IMR-90 (cell line): ENCODE measurements at regions not wholly inside any gene's neighbourhood (a gene's known extent, or its start where the extent isn't known, plus 50 kb on each side); places are given as distances from the start of the nearest gene placed in this dataset.

Experiments
- ATAC-seq: fragments of 200-7000 bp; cut with Tn5 transposase; 2 replicates; pipeline ENCODE4 v1.9.1; 2020; ENCODE audit warnings: low read depth, mild to moderate bottlenecking, moderate library complexity
- BruUV-seq: library from RNA; stranded (reverse); fragments of 400-500 nt; replicated peaks from 2 replicates; lab custom pipeline; 2021; lab: Mats Ljungman, UMichigan
- CTCF ChIA-PET: fragments of 300-600 bp; formaldehyde crosslinking; extraction: SDS; loops from one replicate; lab custom pipeline; 2021; ENCODE audit warnings: antibody characterized with exemption; lab: Yijun Ruan, JAX
- POLR2A ChIA-PET: fragments of 300-600 bp; sonication (Branson Sonifier 250); formaldehyde crosslinking; loops from one replicate; lab custom pipeline; 2022; ENCODE audit warnings: antibody characterized with exemption; ENCODE audit not compliant: unreplicated experiment; lab: Charles Lee
- DNase-seq: peaks from one replicate; pipeline ENCODE4 v3.0.0; 2013
- H2AFZ ChIP-seq: replicated peaks from 2 replicates; pipeline ENCODE3; 2013; ENCODE audit warnings: low read length, mild to moderate bottlenecking; ENCODE audit not compliant: poor library complexity
- H2AK5ac ChIP-seq: 2 replicates; pipeline ENCODE4 v1.6.1; 2013; ENCODE audit warnings: low read depth, low read length, inconsistent platforms
- H2AK9ac ChIP-seq: replicated peaks from 2 replicates; pipeline ENCODE3; 2013; ENCODE audit warnings: mild to moderate bottlenecking, low read depth, low read length, moderate library complexity; ENCODE audit not compliant: poor library complexity
- H2BK120ac ChIP-seq: 2 replicates; pipeline ENCODE4 v1.6.1; 2013; ENCODE audit warnings: low read depth, low read length, inconsistent platforms
- H2BK15ac ChIP-seq: 3 replicates; pipeline ENCODE4 v1.6.1; 2013; ENCODE audit warnings: low read depth, low read length, inconsistent platforms
- H2BK20ac ChIP-seq: 2 replicates; pipeline ENCODE4 v1.6.1; 2013; ENCODE audit warnings: low read depth, mild to moderate bottlenecking, inconsistent platforms, low read length, moderate library complexity
- H2BK5ac ChIP-seq: 2 replicates; pipeline ENCODE4 v1.6.1; 2013; ENCODE audit warnings: mild to moderate bottlenecking, low read depth, low read length, inconsistent platforms; ENCODE audit not compliant: poor library complexity, severe bottlenecking
- H3K14ac ChIP-seq: replicated peaks from 2 replicates; pipeline ENCODE4 v1.6.1; 2013; ENCODE audit warnings: low read depth, low read length, inconsistent platforms
- H3K18ac ChIP-seq: 2 replicates; pipeline ENCODE4 v1.6.1; 2013; ENCODE audit warnings: low read depth, low read length, control low read depth
- H3K23ac ChIP-seq: 2 replicates; pipeline ENCODE4 v1.6.1; 2013; ENCODE audit warnings: low read depth, low read length, inconsistent platforms
- H3K27ac ChIP-seq: 2 replicates; pipeline ENCODE4 v1.5.1; 2013; ENCODE audit warnings: mild to moderate bottlenecking, control low read depth, low read length; ENCODE audit not compliant: insufficient read depth
- H3K27me3 ChIP-seq: 2 replicates; pipeline ENCODE4 v1.6.1; 2013; ENCODE audit warnings: low read length; ENCODE audit not compliant: control insufficient read depth, insufficient read depth
- H3K36me3 ChIP-seq: 2 replicates; pipeline ENCODE4 v1.6.1; 2013; ENCODE audit warnings: low read length, mixed read lengths; ENCODE audit not compliant: control insufficient read depth, insufficient read depth
- H3K4ac ChIP-seq: 2 replicates; pipeline ENCODE4 v1.6.1; 2013; ENCODE audit warnings: low read depth, low read length, inconsistent platforms
- H3K4me1 ChIP-seq: 2 replicates; pipeline ENCODE4 v1.6.1; 2013; ENCODE audit warnings: low read length, mixed read lengths; ENCODE audit not compliant: control insufficient read depth, insufficient read depth
- H3K4me2 ChIP-seq: 2 replicates; pipeline ENCODE4 v1.6.1; 2013; ENCODE audit warnings: low read depth, mild to moderate bottlenecking, control low read depth, low read length, moderate library complexity
- H3K4me3 ChIP-seq: 2 replicates; pipeline ENCODE4 v1.5.1; 2013; ENCODE audit warnings: low read depth, mild to moderate bottlenecking, control low read depth, low read length, moderate library complexity; ENCODE audit not compliant: insufficient read depth
- H3K56ac ChIP-seq: 2 replicates; pipeline ENCODE4 v1.6.1; 2013; ENCODE audit warnings: low read length, inconsistent platforms; ENCODE audit not compliant: insufficient read depth; ENCODE audit errors: extremely low read depth
- H3K79me1 ChIP-seq, 2 experiments: 2 replicates each; pipeline ENCODE4 v1.6.1; 2013; ENCODE audit warnings: low read length in 2 of 2, inconsistent platforms in 1 of 2, low read depth in 1 of 2
- H3K9ac ChIP-seq: 2 replicates; pipeline ENCODE4 v1.6.1; 2013; ENCODE audit warnings: low read depth, low read length, control low read depth
- H3K9me1 ChIP-seq: 2 replicates; pipeline ENCODE4 v1.6.1; 2013; ENCODE audit warnings: low read length, inconsistent platforms; ENCODE audit not compliant: insufficient read depth
- H3K9me3 ChIP-seq: 2 replicates; pipeline ENCODE4 v1.6.1; 2013; ENCODE audit warnings: low read length; ENCODE audit not compliant: control insufficient read depth, insufficient read depth
- H4K20me1 ChIP-seq: 2 replicates; pipeline ENCODE4 v1.6.1; 2013; ENCODE audit warnings: low read length, inconsistent platforms; ENCODE audit not compliant: insufficient read depth
- H4K5ac ChIP-seq: 2 replicates; pipeline ENCODE4 v1.6.1; 2013; ENCODE audit warnings: mild to moderate bottlenecking, low read depth, low read length, control low read depth
- H4K8ac ChIP-seq, 2 experiments: 2 replicates each; pipeline ENCODE4 v1.6.1; 2013; ENCODE audit warnings: low read depth in 2 of 2, low read length in 2 of 2, control low read depth in 1 of 2, inconsistent platforms in 1 of 2
- H4K91ac ChIP-seq: 2 replicates; pipeline ENCODE4 v1.6.1; 2013; ENCODE audit warnings: low read depth, low read length, inconsistent platforms; ENCODE audit not compliant: insufficient read depth
- BHLHE40 ChIP-seq: fragments of 150-350 bp; IDR thresholded peaks from 2 replicates; pipeline ENCODE4 v1.6.1; 2016; ENCODE audit warnings: mild to moderate bottlenecking, low read depth, low read length
- CEBPB ChIP-seq: IDR thresholded peaks from 2 replicates; pipeline ENCODE4 v1.6.1; 2012; ENCODE audit warnings: low read depth, low read length, improper control_type of control experiment
- CHD1 ChIP-seq: IDR thresholded peaks from 2 replicates; pipeline ENCODE4 v1.6.1; 2012; ENCODE audit warnings: low read depth, low read length, improper control_type of control experiment
- FOS ChIP-seq: fragments of 150-350 bp; IDR thresholded peaks from 2 replicates; pipeline ENCODE4 v1.6.1; 2016; ENCODE audit warnings: low read depth, low read length
- MAFK ChIP-seq: IDR thresholded peaks from 2 replicates; pipeline ENCODE4 v1.6.1; 2012; ENCODE audit warnings: low read depth, low read length, improper control_type of control experiment
- MAZ ChIP-seq: IDR thresholded peaks from 2 replicates; pipeline ENCODE4 v1.6.1; 2012; ENCODE audit warnings: low read depth, mild to moderate bottlenecking, low read length, improper control_type of control experiment, moderate library complexity, borderline replicate concordance
- MXI1 ChIP-seq: IDR thresholded peaks from 2 replicates; pipeline ENCODE4 v1.6.1; 2012; ENCODE audit warnings: low read depth, mild to moderate bottlenecking, low read length, moderate library complexity, borderline replicate concordance
- NFE2L2 ChIP-seq: fragments of 150-350 bp; IDR thresholded peaks from 2 replicates; pipeline ENCODE4 v1.6.1; 2016; ENCODE audit warnings: low read depth, mild to moderate bottlenecking, low read length
- POLR2A ChIP-seq: IDR thresholded peaks from 2 replicates; pipeline ENCODE4 v1.6.1; 2012; ENCODE audit warnings: mild to moderate bottlenecking, low read depth, low read length
- RAD21 ChIP-seq: IDR thresholded peaks from 2 replicates; pipeline ENCODE4 v1.6.1; 2012; ENCODE audit warnings: low read length, improper control_type of control experiment
- RCOR1 ChIP-seq: IDR thresholded peaks from 2 replicates; pipeline ENCODE4 v1.6.1; 2012; ENCODE audit warnings: mild to moderate bottlenecking, low read length, improper control_type of control experiment; ENCODE audit not compliant: insufficient replicate concordance
- RFX5 ChIP-seq: IDR thresholded peaks from 2 replicates; pipeline ENCODE4 v1.8.0; 2012; ENCODE audit warnings: low read depth, mild to moderate bottlenecking, low read length, moderate library complexity
- SMC3 ChIP-seq: fragments of 150-350 bp; IDR thresholded peaks from 2 replicates; pipeline ENCODE4 v1.6.1; 2016; ENCODE audit warnings: low read depth, mild to moderate bottlenecking, antibody characterized with exemption, low read length, moderate library complexity
- WGBS, 2 experiments: methylation state at CpG; one replicate each; pipeline versions ENCODE4 v1.1.5 to v1.1.7; 2013; ENCODE audit warnings: missing lambda C conversion rate in 2 of 2; ENCODE audit not compliant: insufficient read length in 1 of 2; ENCODE audit errors: extremely low coverage in 2 of 2; 5-methylcytosine and 5-hydroxymethylcytosine counted together
- dilution Hi-C: fragments of 300-500 bp; cut with HindIII; formaldehyde crosslinking; loops from one replicate; pipeline ENCODE4 v1.14.3; 2018; ENCODE audit warnings: low sequenced_read_pairs; ENCODE audit not compliant: unreplicated experiment
- in situ Hi-C: fragments of 300-500 bp; cut with MboI; formaldehyde crosslinking; loops from 3 replicates; pipeline ENCODE4 v1.14.3; 2019; ENCODE audit warnings: low sequenced_read_pairs, inconsistent platforms, mixed read lengths
- intact Hi-C: fragments of 100-400 bp; cut with micrococcal nuclease; formaldehyde crosslinking; loops from 2 replicates; pipeline ENCODE4 v1.10.0; 2022
- TF ChIP-seq, protein P1 (sequence below): conservative IDR thresholded peaks from 2 replicates; pipeline ENCODE4 v1.5.1; 2012; ENCODE audit warnings: mild to moderate bottlenecking, low read depth, low read length, improper control_type of control experiment
- TF ChIP-seq, protein P2 (sequence below): fragments of 150-350 bp; IDR thresholded peaks from 2 replicates; pipeline ENCODE4 v1.6.1; 2017; ENCODE audit warnings: mild to moderate bottlenecking, antibody characterized with exemption, low read length, low read depth
- TF ChIP-seq, protein P3 (sequence below): fragments of 150-350 bp; IDR thresholded peaks from 2 replicates; pipeline ENCODE4 v1.6.1; 2016; ENCODE audit warnings: low read depth, mild to moderate bottlenecking, low read length, moderate library complexity, borderline replicate concordance

DNA sequence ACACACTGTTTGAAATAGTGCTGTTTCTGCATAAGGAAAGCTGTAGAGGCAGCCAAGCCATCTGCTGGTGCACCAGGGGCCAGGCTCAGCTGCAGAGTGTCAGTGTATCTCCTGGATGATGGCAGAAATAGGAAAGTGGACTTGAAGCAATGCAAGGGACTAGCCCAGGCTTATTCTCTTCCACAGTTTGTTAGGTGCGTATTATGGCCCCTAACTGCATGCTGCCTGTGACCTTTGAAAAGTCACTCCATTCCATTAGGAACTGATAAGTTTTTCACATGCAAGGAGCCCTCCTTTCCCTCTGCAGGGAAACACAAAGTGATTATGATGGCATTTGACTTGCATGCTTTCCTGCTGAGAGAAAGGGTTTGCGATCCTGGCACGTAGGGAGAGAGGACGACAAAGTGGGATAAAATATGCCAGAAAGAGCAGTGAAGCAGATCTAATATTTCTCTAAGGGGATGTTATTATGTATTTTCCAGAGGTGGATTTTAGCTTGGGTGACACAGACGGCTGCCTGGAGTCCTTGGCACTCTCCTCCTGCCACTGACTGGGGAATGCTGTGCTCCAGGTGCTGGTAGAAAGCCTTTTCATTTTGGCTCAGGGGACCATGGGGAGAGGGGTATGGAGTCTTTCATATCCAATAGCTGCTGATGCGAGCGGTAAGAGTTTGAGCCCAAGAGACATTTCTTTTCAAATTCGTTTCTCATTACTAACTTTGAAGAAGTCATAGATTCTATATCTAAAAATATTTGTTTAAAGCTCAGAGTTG, 402.1 kb upstream of the B3GALT2 start:
- Histone ChIP-seq H3K79me1 (no peaks in the 10 kb centered on the region), H3K4me2 (no peak overlapping the region), H3K9ac (no peak overlapping the region), H2AK5ac (no peak overlapping the region), H2BK120ac (no peak overlapping the region), H2BK5ac (no peak overlapping the region), H3K27me3 (no peaks in the 10 kb centered on the region), H3K56ac (no peak overlapping the region), H3K4me3 (no peak overlapping the region), H4K20me1 (no peaks in the 10 kb centered on the region), H3K23ac (no peak overlapping the region), H3K14ac (no peak overlapping the region), H3K4me1 (no peaks in the 10 kb centered on the region; the same call in 1 of the 2 replicates), H2BK15ac (no peak overlapping the region), H3K9me1 (no peaks in the 10 kb centered on the region), H4K91ac (no peak overlapping the region), H4K8ac (no peak overlapping the region), H2AK9ac (no peak overlapping the region), H3K4ac (no peak overlapping the region), H3K18ac (no peak overlapping the region), H3K9me3 (no peaks in the 10 kb centered on the region), H4K5ac (no peak overlapping the region), H2AFZ (no peak overlapping the region), H3K36me3 (no peaks in the 10 kb centered on the region), H2BK20ac (no peak overlapping the region), H3K27ac (no peak overlapping the region)
- in situ Hi-C loops (no loop called here), dilution Hi-C loops (no loop called here), intact Hi-C loops (no loop called here)
- CTCF ChIA-PET, result interaction anchor here (0.5 kb wide), 1 partner anchor 199 kb away, joined by 3 read pairs; no protein-coding TSS in a partner anchor
- 28% methylated on average over 2 of the region's 8 CpGs; no CpG with 5 or more reads in 1 of the 2 experiments for WGBS, 2 experiments
- DNase-seq (no peak), ATAC-seq (peak; percentile 29)
- POLR2A ChIA-PET, result no interaction called here
- no TSS peak for BruUV-seq
- no peak for TF ChIP-seq BHLHE40
- no peak for TF ChIP-seq SMC3
- no peak for TF ChIP-seq MXI1
- no peak for TF ChIP-seq NFE2L2
- no peak for TF ChIP-seq CHD1
- TF ChIP-seq, protein P1, sequence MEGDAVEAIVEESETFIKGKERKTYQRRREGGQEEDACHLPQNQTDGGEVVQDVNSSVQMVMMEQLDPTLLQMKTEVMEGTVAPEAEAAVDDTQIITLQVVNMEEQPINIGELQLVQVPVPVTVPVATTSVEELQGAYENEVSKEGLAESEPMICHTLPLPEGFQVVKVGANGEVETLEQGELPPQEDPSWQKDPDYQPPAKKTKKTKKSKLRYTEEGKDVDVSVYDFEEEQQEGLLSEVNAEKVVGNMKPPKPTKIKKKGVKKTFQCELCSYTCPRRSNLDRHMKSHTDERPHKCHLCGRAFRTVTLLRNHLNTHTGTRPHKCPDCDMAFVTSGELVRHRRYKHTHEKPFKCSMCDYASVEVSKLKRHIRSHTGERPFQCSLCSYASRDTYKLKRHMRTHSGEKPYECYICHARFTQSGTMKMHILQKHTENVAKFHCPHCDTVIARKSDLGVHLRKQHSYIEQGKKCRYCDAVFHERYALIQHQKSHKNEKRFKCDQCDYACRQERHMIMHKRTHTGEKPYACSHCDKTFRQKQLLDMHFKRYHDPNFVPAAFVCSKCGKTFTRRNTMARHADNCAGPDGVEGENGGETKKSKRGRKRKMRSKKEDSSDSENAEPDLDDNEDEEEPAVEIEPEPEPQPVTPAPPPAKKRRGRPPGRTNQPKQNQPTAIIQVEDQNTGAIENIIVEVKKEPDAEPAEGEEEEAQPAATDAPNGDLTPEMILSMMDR, result no peak
- TF ChIP-seq MAFK, result no peak
- no peak for TF ChIP-seq RFX5
- TF ChIP-seq, protein P2, sequence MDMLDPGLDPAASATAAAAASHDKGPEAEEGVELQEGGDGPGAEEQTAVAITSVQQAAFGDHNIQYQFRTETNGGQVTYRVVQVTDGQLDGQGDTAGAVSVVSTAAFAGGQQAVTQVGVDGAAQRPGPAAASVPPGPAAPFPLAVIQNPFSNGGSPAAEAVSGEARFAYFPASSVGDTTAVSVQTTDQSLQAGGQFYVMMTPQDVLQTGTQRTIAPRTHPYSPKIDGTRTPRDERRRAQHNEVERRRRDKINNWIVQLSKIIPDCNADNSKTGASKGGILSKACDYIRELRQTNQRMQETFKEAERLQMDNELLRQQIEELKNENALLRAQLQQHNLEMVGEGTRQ, result no peak
- no peak for TF ChIP-seq MAZ
- TF ChIP-seq FOS, result no peak
- TF ChIP-seq CEBPB, result no peak
- TF ChIP-seq, protein P3, sequence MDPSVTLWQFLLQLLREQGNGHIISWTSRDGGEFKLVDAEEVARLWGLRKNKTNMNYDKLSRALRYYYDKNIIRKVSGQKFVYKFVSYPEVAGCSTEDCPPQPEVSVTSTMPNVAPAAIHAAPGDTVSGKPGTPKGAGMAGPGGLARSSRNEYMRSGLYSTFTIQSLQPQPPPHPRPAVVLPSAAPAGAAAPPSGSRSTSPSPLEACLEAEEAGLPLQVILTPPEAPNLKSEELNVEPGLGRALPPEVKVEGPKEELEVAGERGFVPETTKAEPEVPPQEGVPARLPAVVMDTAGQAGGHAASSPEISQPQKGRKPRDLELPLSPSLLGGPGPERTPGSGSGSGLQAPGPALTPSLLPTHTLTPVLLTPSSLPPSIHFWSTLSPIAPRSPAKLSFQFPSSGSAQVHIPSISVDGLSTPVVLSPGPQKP, result no peak
- TF ChIP-seq RAD21, result no peak
- no peak for TF ChIP-seq RCOR1
- no peak for TF ChIP-seq POLR2A
